A549 (cell line): ENCODE measurements at regions not wholly inside any gene's neighbourhood (a gene's known extent, or its start where the extent isn't known, plus 50 kb on each side); places are given as distances from the start of the nearest gene placed in this dataset.
"Not testable (repeated sequence)": the region's sequence is repeated elsewhere in the genome, so short reads cannot be mapped to it uniquely, and the experiment has no call there.

Source experiments
- ATAC-seq, 2 experiments: fragments of 200-7000 bp in 1 of 2; fragments of >200 bp in 1 of 2; cut with Nextera tagmentation in 1 of 2; cut with Tn5 transposase in 1 of 2; 3 replicates each; pipeline versions ENCODE4 v1.8.0 to v1.9.1; 2018 to 2020; ENCODE audit warnings: mild to moderate bottlenecking in 1 of 2, moderate library complexity in 1 of 2
- CTCF ChIA-PET: fragments of 300-600 bp; sonication (Branson Sonifier 250); formaldehyde crosslinking; extraction: SDS; loops from one replicate; lab custom pipeline; 2021; ENCODE audit warnings: antibody characterized with exemption, inconsistent platforms; lab: Yijun Ruan, JAX
- POLR2A ChIA-PET: fragments of 350-600 bp; formaldehyde crosslinking; extraction: SDS; loops from one replicate; lab custom pipeline; 2021; ENCODE audit warnings: antibody characterized with exemption, inconsistent platforms; lab: Yijun Ruan, JAX
- DNase-seq, 2 experiments: peaks; one replicate each; pipeline versions ENCODE4 v3.0.0 to v3.0.0-alpha.2; 2011 to 2016; ENCODE audit warnings: low read depth in 1 of 2, low spot score in 1 of 2
- FAIRE-seq: peaks from 2 replicates; lab custom pipeline; 2011; peaks lifted over from hg19 to GRCh38; lab: Jason Lieb, UNC
- H3K27ac ChIP-seq, 2 experiments: fragments of >200 bp; sonication (Bioruptor Twin); formaldehyde crosslinking; 3 replicates each; pipeline ENCODE4 v1.5.1; 2016 to 2017
- H3K4me1 ChIP-seq: fragments of >200 bp; sonication (Bioruptor Twin); formaldehyde crosslinking; 3 replicates; pipeline ENCODE4 v1.6.1; 2016
- H3K4me2 ChIP-seq: fragments of >200 bp; sonication (Bioruptor Twin); formaldehyde crosslinking; 3 replicates; pipeline ENCODE4 v1.6.1; 2016
- H3K4me3 ChIP-seq: fragments of >200 bp; sonication (Bioruptor Twin); formaldehyde crosslinking; 3 replicates; pipeline ENCODE4 v1.5.1; 2016
- H3K9me3 ChIP-seq: fragments of >200 bp; sonication (Bioruptor Twin); formaldehyde crosslinking; 3 replicates; pipeline ENCODE4 v1.6.1; 2016
- CHD2 ChIP-seq: fragments of 150-350 bp; IDR thresholded peaks from 2 replicates; pipeline ENCODE4 v1.6.1; 2014; ENCODE audit warnings: low read length; ENCODE audit not compliant: partially characterized antibody
- E2F6 ChIP-seq: IDR thresholded peaks from 2 replicates; pipeline ENCODE4 v1.6.1; 2012; ENCODE audit warnings: low read depth, borderline replicate concordance
- EHMT2 ChIP-seq: fragments of 200-600 bp; sonication (generic); IDR thresholded peaks from 2 replicates; pipeline ENCODE4 v1.6.1; 2016; ENCODE audit warnings: antibody characterized with exemption, low read depth, mild to moderate bottlenecking, moderate library complexity
- ELK1 ChIP-seq: fragments of 150-350 bp; IDR thresholded peaks from 2 replicates; pipeline ENCODE4 v1.6.1; 2014; ENCODE audit warnings: low read depth, mild to moderate bottlenecking, low read length
- EP300 ChIP-seq, 2 experiments: fragments of >200 bp; sonication (Bioruptor Twin); formaldehyde crosslinking; IDR thresholded peaks; 2 replicates in 1 of 2; 3 replicates in 1 of 2; pipeline ENCODE4 v1.6.1; 2016 to 2017
- ESRRA ChIP-seq: fragments of 150-350 bp; IDR thresholded peaks from 2 replicates; pipeline ENCODE4 v1.6.1; 2014; ENCODE audit warnings: mild to moderate bottlenecking, low read length, borderline replicate concordance
- FOSL2 ChIP-seq, 2 experiments: fragments of 450-650 bp in 1 of 2; fragments of >200 bp in 1 of 2; sonication (Bioruptor Twin) in 1 of 2; formaldehyde crosslinking; IDR thresholded peaks; 2 replicates each; pipeline versions ENCODE4 v1.5.0 to v1.6.1; 2016 to 2020; ENCODE audit warnings: mild to moderate bottlenecking in 1 of 2, moderate library complexity in 1 of 2
- HES2 ChIP-seq: fragments of >200 bp; sonication (Bioruptor Twin); formaldehyde crosslinking; IDR thresholded peaks from 2 replicates; pipeline ENCODE4 v1.6.1; 2016
- HEYL ChIP-seq: fragments of 250-450 bp; sonication (Bioruptor Pico); IDR thresholded peaks from 2 replicates; pipeline ENCODE4 v1.8.0; 2021; ENCODE audit warnings: mild to moderate bottlenecking, moderate library complexity
- HMGXB4 ChIP-seq: fragments of 250-450 bp; sonication (Bioruptor Pico); IDR thresholded peaks from 2 replicates; pipeline ENCODE4 v1.5.0; 2021; ENCODE audit warnings: mild to moderate bottlenecking, moderate library complexity, borderline replicate concordance
- HOXA7 ChIP-seq: fragments of 250-450 bp; sonication (Bioruptor Pico); IDR thresholded peaks from 2 replicates; pipeline ENCODE4 v1.5.0; 2020; ENCODE audit warnings: mild to moderate bottlenecking, moderate library complexity
- HOXB13 ChIP-seq: fragments of 250-450 bp; sonication (Bioruptor Pico); IDR thresholded peaks from 2 replicates; pipeline ENCODE4 v1.5.0; 2020; ENCODE audit warnings: low read depth, mild to moderate bottlenecking, moderate library complexity
- HOXB5 ChIP-seq: fragments of 250-450 bp; sonication (Bioruptor Pico); IDR thresholded peaks from 2 replicates; pipeline ENCODE4 v1.5.0; 2020; ENCODE audit warnings: mild to moderate bottlenecking, moderate library complexity
- KDM5A ChIP-seq: fragments of 200-600 bp; sonication (generic); IDR thresholded peaks from 2 replicates; pipeline ENCODE4 v1.6.1; 2016; ENCODE audit warnings: antibody characterized with exemption, mild to moderate bottlenecking
- MAFK ChIP-seq: fragments of 450-650 bp; IDR thresholded peaks from 2 replicates; pipeline ENCODE4 v1.6.1; 2014; ENCODE audit not compliant: partially characterized antibody
- MAX ChIP-seq: IDR thresholded peaks from 2 replicates; pipeline ENCODE4 v1.6.1; 2012
- MAZ ChIP-seq: fragments of 150-350 bp; IDR thresholded peaks from 2 replicates; pipeline ENCODE4 v1.6.1; 2014; ENCODE audit warnings: antibody characterized with exemption, low read depth, low read length, borderline replicate concordance
- NR3C1 ChIP-seq: fragments of >200 bp; sonication (Bioruptor Twin); formaldehyde crosslinking; IDR thresholded peaks from 3 replicates; pipeline ENCODE4 v1.6.1; 2017
- PHF8 ChIP-seq: fragments of 200-600 bp; sonication (generic); IDR thresholded peaks from 2 replicates; pipeline ENCODE4 v1.6.1; 2016; ENCODE audit warnings: low read depth, mild to moderate bottlenecking, antibody characterized with exemption, moderate library complexity, borderline replicate concordance
- REST ChIP-seq: fragments of 200-600 bp; sonication (generic); IDR thresholded peaks from 2 replicates; pipeline ENCODE4 v1.6.1; 2016; ENCODE audit warnings: antibody characterized with exemption, mild to moderate bottlenecking, moderate library complexity
- SREBF2 ChIP-seq: fragments of 450-650 bp; IDR thresholded peaks from 2 replicates; pipeline ENCODE4 v1.6.1; 2014; ENCODE audit warnings: mild to moderate bottlenecking, moderate library complexity
- ZSCAN20 ChIP-seq: fragments of 250-450 bp; sonication (Bioruptor Pico); IDR thresholded peaks from 2 replicates; pipeline ENCODE4 v1.8.0; 2022; ENCODE audit warnings: mild to moderate bottlenecking, moderate library complexity
- WGBS: methylation state at CpG from one replicate; pipeline ENCODE4 v1.1.6; 2017; ENCODE audit errors: missing lambda C conversion rate; 5-methylcytosine and 5-hydroxymethylcytosine counted together

GRCh38 chr18:11454040-11454439 is 155.4 kb upstream of the SLC35G4 start:
- Histone ChIP-seq H3K9me3 (no peaks in the 10 kb centered on the region), H3K4me2 (no peak overlapping the region), H3K4me1 (no peaks in the 10 kb centered on the region), H3K4me3 (no peak overlapping the region), H3K27ac (no peak overlapping the region)
- 48% methylated on average over 5 of the region's 5 CpGs for WGBS
- no peak for FAIRE-seq
- no peak for ATAC-seq
- POLR2A ChIA-PET, result no interaction called here
- CTCF ChIA-PET, result interaction anchor here (2.0 kb wide), 1 partner anchor 144 kb away, joined by 7 read pairs; no protein-coding TSS in a partner anchor
- TF ChIP-seq HEYL (CRISPR knock-in tag) (no peak), MAZ (no peak), SREBF2 (no peak), FOSL2 (IDR thresholded peaks at IDR 0.05) (no peak), FOSL2 (CRISPR knock-in tag; IDR thresholded peaks at IDR 0.05) (no peak), PHF8 (no peak), ELK1 (no peak)
- no peak for DNase-seq

GRCh38 chr18:11444169-11444568 is 165.2 kb upstream of the SLC35G4 start:
- CTCF ChIA-PET, result interaction anchor here (0.6 kb wide), 1 partner anchor 179 kb away, joined by 3 read pairs; no protein-coding TSS in a partner anchor
- H3K4me2 ChIP-seq, H3K4me3 ChIP-seq, H3K9me3 ChIP-seq, POLR2A ChIA-PET, ATAC-seq, DNase-seq, H3K4me1 ChIP-seq, FAIRE-seq, H3K27ac ChIP-seq: not testable (repeated sequence)
- WGBS, result 14% methylated on average over 4 of the region's 4 CpGs

- no peak for TF ChIP-seq HES2
- no peak for TF ChIP-seq KDM5A
- no peak for TF ChIP-seq E2F6
- TF ChIP-seq HMGXB4 (CRISPR knock-in tag), result no peak
- no peak for TF ChIP-seq EHMT2
- TF ChIP-seq NR3C1, result no peak
- no peak for TF ChIP-seq HOXA7 (CRISPR knock-in tag)
- no peak for TF ChIP-seq EP300 (IDR thresholded peaks at IDR 0.05)
- TF ChIP-seq REST, result no peak
- TF ChIP-seq MAFK, result no peak
- TF ChIP-seq MAX, result no peak
- no peak for TF ChIP-seq ESRRA
- TF ChIP-seq HOXB5 (CRISPR knock-in tag), result no peak
- TF ChIP-seq CHD2, result no peak
- TF ChIP-seq HOXB13 (CRISPR knock-in tag), result no peak
- no peak for TF ChIP-seq ZSCAN20 (CRISPR knock-in tag)
- no peak for TF ChIP-seq PHF8
- H3K4me2 ChIP-seq, result no peak overlapping the region
- DNase-seq (no peak), ATAC-seq (no peak), FAIRE-seq (no peak)
- H3K4me1 ChIP-seq, result no peaks in the 10 kb centered on the region
- ChIA-PET POLR2A (no interaction called here), CTCF (interaction anchor here (1.5 kb wide), 1 partner anchor 127 kb away, joined by 3 read pairs; no protein-coding TSS in a partner anchor)
- WGBS, result 2% methylated on average over 2 of the region's 2 CpGs
- H3K4me3 ChIP-seq, result no peak overlapping the region
- no peaks in the 10 kb centered on the region for H3K9me3 ChIP-seq
- no peak overlapping the region for H3K27ac ChIP-seq
These were observed 172.3 kb upstream of the SLC35G4 start for GRCh38 chr18:11437046-11437445.
